ENCODE measurements at regions not wholly inside any gene's neighbourhood (a gene's known extent, or its start where the extent isn't known, plus 50 kb on each side); places are given as distances from the start of the nearest gene placed in this dataset.
"Not testable (repeated sequence)": the region's sequence is repeated elsewhere in the genome, so short reads cannot be mapped to it uniquely, and the experiment has no call there.

DNA sequence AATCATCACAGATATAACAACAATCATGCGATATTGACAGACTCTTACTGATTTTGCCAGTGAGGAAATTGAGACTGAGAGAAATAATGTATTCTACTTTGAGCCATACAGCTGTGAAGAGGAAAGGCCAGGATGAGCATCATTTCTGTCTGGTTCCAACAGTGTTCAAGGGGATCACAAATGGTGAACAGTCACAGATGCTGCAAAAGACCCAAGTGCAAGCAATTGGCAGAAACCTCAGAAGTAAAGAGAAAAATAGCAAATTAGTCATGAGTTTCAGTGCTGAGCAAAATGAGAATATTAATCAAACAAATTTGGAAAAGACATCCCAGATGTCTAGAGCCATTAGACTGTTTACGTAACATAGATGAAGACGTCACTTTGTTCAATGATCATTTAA, 114.1 kb downstream of the RAB38 start:
- DNase-seq (ENCODE audit: low spot score), result no peak

DNA sequence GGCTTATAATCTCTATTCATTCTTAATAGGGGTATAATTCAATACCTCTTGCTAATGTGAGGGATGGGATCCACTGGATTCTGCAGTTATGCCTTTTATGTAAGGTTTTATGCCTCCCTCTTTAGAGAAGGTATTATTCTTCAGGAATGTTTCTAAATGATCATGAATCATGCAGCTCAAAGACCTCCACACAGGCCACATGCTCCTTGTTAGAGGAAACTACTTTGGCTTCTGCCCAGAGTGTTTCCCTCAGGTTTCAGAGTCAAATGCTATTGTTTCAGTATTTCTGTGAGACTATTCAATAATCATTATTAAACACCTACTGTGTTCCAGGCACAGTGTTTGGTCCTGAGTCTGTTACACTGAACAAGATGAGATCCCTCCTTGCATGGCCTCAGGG, 115.9 kb downstream of the RAB38 start:
- DNase-seq (ENCODE audit: low spot score), result no peak

DNA sequence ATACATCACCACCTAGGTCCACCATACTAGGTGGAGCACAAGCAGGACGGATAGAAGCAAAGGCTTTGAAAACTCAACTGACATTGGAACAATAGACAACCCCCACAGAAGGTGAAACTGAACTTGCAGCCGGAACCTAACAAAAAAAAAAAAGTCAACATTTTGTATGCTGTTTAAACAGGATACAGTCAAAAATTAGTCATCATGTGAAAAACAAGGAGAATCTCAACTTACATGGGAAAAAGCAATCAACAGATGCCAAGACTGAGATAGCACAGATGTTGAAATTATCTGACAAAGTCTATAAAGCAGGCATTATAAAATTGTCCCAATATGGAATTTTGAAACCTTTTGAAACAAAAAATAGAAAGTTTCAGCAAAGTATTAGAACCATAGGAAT, 123.8 kb downstream of the RAB38 start:
- DNase-seq (ENCODE audit: low spot score), result no peak

DNA sequence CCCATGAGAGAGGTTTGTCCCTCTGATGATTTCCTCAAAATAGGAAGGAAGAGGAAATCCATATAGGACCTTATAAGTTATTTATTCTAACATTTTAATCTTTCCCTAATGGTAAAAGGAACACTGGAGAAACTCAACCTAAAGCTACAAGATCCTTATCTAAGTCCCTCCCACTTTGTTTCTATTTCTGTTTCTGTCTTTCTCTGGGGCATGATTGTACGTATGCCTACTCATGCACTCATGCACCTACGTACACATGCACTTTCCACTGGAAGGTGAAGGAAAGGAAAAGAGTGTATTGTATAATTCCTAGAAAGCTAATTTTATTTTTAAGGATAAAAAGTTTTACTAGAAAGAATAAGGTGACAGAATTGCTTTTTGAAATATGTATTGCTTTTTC, 125.0 kb downstream of the RAB38 start:
- DNase-seq (ENCODE audit: low spot score), result no peak

DNA sequence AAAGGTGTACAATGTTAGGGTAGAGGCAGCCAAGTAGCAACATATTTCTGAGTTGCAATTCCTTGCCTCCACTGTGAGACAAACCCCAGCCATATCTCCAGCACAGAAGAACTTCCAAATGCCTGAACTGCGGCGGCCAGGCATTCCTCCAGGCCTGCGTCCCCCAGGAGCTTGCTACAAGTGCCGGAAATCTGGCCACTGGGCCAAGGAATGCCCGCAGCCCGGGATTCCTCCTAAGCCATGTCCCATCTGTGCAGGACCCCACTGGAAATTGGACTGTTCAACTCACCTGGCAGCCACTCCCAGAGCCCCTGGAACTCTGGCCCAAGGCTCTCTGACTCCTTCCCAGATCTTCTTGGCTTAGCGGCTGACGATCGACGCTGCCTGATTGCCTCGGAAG, 130.0 kb downstream of the RAB38 start:
- DNase-seq (ENCODE audit: low spot score), result not testable (repeated sequence)

DNA sequence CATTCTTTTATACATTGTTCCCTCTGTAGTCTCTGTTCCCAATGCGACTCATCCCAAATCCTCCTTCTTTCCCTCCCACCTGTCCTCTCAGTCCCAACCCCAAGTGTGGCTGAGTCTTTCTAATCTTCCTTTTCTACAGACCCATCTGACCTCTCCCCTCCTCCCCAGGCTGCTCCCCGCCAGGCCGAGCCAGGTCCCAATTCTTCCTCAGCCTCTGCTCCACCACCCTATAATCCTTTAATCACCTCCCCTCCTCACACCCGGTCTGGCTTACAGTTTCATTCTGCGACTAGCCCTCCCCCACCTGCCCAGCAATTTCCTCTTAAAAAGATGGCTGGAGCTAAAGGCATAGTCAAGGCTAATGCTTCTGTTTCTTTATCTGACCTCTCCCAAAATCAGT, 130.6 kb downstream of the RAB38 start:
- DNase-seq (ENCODE audit: low spot score), result not testable (repeated sequence)

DNA sequence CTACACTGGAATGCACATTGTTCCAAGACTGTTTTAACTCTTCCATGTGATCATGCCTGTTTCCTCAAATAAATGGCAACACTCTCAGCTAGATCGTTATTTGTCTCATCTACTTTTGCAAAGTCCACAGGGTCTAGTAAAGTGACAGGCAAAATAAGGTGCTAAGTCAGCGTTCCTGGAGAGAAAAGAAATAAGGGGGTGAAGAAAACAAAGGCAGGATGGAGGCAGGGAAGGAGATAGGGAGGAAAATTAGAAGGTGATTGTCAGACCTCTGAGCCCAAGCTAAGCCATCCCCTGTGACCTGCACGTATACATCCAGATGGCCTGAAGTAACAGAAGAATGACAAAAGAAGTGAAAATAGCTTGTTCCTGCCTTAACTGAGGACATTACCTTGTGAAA, 132.1 kb downstream of the RAB38 start:
- DNase-seq (ENCODE audit: low spot score), result no peak

DNA sequence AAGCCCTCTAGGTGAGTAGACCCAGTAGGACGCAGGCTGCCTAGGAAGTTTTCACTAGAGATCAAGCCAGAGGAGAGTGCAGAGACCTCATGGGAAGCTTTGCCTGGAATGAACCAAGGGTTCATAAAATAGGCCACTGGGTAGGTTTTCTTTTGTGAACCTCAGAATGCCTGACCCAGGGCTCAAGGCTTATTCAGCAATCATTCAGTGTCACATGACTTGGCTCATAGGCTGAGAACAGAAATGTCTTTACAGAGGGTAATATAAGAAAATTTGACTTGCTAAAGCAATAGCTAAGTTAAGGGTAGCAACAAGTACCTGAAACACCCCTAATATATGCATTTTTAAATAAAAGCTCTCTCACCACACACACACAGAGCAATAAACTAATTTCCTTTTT, 132.6 kb downstream of the RAB38 start:
- no peak for DNase-seq (ENCODE audit: low spot score)

DNA sequence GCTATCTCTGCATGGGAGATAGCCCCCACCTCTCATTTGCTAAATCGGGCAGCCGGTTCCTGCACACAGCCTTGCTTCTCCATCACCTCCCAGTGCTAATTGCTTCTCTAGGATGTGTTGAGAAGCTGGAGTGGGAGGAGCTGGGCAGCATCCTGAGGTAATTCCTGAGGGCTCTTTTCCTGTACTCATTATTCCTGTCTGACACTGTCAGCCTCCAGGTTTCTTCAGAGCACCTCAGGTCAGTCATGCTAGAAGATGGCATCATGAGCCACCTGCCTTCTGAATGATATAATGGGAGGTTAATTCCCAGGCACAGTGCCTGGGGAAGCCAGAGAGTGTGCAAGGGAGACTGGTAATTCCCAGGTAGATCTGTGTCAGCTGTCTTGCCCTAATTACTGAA, 133.0 kb downstream of the RAB38 start:
- DNase-seq (ENCODE audit: low spot score), result no peak

DNA sequence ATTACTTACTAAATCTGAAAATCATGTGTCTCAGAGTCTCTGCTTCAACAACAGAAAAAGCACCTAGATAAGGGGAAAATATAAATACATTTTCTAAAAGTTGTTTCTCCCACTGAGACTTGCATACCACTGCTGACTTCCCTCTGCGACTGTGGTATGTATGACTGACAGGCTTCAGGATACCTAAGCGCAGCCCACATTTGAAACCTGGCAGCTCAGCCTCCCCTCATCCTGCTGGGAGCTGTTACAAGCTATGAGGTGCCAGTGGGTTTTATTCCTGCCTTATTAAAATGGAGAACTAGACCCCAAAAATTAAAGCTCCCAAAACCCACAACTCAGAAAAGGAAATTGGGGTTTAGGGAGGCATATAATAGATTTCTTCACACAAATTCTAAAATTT, 133.6 kb downstream of the RAB38 start:
- DNase-seq (ENCODE audit: low spot score), result no peak

DNA sequence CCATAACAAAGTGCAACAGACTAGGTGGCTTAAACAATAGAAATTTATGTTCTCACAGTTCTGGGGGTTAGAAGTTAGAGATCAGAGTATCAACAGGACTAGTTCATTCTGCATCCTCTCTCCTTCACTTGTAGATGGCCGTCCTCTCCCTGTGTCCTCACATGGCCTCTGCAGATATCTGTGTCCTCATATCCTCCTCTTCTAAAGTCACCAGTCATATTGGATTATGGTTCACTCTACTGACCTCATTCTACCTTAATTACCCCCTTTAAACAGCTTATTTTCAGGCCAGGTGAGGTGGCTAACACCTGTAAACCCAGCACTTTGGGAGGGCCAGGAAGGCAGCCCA, 135.1 kb downstream of the RAB38 start:
- DNase-seq (ENCODE audit: low spot score), result no peak

DNA sequence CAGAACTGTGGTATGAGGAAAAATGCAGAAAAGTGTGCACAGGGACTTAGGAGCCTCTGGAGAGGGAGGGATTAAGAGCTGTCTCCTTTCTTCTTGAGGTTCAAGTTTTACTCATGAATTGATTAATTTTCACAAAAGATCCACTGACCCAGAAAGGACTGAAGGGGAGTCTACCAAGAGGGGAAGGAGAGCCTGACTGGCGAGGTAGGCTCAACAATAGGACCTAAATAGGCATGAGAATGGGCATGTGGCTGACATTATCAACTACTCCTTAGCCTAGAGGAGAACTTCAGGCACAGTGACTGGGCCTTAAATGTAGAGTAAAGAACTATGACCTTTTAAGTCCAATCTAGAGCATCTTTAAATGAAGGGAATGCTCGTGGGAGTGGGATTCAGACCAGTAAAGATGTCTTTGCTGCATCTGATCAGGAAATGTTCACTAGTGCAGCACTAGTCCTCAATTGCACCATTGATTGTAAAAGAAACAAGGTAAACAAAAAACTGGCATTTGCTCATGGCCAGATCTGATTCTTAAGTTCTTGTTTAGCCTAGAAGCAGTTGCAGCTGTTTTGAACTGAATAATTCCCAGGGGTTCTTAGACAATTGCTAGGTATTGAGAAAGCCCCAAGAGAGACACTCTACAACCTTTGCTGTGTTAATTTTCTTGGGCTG, 135.6 kb downstream of the RAB38 start:
- no peak for DNase-seq (ENCODE audit: low spot score)

DNA sequence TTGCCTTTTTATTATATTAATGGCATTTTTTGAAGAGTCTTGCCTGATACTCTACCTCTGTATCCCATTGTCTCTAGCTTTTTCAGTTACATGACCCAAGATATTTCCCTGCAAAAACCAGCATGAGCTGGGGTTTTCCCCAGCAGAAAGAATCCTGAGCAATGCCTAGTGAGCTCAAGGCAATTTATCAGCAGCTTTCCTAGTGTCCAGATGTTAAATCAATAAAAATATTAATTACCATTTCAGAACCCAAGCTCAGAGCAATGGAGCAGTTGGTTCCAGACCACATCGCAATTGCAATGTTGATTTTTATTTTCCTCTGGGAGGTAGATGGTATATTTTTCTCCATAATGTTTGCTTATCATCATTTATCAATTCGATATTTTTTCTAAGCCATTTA, 137.2 kb downstream of the RAB38 start:
- DNase-seq (ENCODE audit: low spot score), result no peak

DNA sequence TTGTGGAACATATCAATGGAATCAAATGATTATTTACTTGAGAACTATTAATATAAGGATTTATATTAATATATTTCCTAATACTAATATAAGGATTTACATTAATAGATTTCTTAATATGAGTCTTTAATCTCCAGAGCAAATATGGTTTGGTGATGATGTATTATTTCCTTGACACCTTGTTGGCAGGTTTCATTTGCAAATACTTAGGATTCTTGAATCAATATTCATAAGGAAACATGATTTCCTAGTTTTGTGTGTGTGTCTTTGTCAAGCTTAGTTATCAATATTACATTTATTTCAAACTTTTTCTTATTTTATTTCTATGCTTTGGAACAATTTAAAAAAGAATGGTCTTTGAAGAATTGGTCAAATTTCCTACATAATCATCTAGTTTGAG, 138.5 kb downstream of the RAB38 start:
- no peak for DNase-seq (ENCODE audit: low spot score)

DNA sequence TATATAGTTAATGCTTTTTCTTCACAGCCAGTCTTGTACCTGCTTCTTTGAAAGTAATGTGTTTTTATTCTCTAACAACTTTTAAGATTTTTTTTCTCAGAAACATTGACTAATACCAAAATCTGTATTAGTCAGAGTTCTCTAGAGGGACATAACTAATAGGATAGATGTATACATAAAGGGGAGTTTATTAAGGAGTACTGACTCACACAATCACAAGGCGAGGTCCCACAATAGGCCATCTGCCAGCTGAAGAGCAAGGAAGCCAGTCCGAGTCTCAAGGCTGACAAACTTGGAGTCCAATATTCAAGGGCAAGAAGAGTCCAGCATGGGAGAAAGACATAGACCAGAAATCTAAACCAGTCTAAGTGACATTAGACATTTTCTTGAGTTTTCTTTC, 140.0 kb downstream of the RAB38 start:
- DNase-seq (ENCODE audit: low spot score), result no peak

DNA sequence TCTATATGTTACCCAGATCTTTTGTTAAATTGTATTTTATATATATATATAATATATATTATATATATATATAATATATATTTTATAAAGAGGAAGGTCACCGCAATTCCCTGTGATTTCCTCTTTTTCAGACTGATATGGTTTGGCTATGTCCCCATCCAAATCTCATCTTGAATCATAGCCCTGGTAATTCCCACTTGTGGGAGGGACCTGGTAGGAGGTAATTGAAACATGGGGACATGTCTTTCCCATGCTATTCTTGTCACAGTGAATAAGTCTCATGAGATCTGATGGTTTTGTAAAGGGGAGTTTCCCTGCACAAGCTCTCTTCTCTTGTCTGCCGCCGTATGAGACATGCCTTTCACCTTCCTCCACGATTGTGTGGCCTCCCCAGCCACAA, 157.6 kb downstream of the RAB38 start:
- no peak for DNase-seq (ENCODE audit: low spot score)

DNA sequence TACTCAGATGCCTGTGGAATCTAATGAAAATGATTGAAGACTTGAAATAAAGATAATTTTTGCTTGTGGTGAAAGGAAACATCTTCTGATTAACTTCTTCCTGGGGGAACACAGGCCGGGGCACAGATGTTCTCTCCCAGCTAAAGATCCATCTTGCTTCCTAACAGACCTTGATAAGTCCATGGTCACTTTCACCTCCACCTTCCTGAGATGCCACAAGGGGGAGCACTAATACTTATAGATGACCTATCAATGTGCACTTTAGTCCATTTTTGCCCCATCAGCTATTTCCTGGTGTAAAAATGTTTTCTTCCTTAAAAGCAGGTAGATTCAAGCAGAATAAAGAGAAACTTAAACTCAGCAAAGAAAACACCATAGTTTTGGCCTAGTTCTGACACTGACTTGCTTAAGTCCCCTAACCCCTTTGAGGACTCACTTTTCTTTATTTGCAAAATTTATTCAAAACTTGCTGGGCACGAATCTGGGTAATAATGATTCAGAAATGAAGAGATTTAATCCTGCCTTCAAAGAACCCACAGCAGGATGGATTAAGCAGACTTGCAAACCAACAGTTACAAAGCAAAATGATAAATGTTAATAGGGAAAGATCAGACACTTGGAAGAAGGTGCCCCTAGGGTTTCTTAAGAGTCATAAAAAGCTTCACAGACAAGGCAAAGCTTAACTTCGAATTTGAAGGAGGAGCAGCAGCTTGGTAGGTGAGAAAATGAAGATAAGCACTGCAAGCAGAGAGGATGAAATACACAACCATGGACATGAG, 158.7 kb downstream of the RAB38 start:
- DNase-seq (ENCODE audit: low spot score), result peak; percentile 41

DNA sequence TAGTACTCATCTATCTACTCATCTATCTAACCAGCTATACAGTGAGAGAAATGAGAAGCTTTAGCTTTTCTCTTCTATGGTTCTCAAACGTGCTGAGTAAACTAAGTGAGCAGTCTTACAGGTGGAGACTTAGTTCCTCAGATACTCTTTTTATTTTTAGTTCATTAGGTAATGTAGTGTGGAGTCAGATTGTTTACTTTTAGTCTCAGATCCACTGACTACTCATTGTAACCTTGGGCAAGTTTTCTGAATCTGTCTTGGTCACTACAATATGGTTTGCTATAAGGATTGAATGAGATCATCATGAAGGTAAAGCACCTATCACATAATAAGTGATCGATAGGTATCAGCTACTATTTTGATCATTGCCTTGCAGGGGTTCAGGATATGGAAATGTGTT, 160.1 kb downstream of the RAB38 start:
- no peak for DNase-seq (ENCODE audit: low spot score)

DNA sequence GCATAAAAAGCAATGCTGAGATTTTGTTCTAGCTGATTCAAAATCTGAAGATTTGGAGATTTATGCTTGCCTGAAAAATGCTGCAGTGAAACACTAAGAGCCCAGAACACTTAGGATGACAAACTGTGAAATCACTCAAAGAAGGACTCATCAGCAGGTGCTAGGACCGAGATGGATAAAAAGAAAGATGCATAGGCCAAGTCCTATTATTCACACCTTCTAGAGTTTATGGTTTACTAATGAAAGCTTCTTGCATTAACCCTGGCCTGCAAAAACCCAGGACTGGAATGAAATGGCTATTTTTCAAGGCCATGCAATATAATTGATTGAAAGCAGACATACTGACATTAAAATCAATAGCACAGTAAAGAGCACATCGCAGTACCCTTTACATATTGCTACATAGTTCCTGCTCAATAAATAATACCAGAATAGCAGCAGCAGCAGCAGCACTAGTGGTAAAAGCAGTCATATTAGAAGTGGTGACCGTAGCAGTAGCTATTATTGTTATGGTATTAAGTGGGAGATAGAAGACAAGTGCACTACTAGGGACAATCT, 161.7 kb downstream of the RAB38 start:
- DNase-seq (ENCODE audit: low spot score), result no peak

DNA sequence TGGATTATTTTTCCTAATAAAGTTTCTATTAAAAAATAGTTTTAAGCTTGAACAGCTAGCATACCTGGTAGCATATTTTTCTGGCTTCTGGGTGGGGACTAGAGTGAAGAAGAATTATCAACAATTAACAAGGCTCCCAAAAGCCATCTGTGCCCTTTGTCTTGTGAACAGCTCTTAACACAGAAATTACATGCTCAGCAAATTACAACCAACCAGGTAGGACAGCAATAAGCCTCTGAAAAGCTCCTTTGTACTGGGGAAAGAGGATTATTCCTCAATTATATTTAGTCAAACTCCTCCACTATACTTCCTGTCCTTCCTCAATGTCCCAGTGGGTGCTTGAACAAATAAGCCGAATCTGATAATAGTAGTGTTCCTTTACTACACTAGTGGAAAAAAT, 162.8 kb downstream of the RAB38 start:
- no peak for DNase-seq (ENCODE audit: low spot score)

DNA sequence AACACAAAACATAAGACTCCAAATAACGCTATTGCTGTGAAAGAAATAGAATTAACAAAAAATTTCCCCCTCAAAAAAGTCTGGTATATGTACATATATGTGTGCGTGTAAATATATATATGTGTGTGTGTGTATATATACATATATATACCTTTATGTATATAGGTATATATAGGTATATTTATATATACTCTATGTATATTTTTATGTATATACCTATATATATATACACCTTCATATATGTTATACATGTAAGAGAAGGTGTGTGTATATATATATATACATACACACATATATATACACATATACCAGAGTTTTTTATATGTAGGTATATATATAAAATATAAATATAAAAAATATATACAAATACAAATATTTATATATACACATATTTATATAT, 199.2 kb downstream of the RAB38 start:
- no peak for DNase-seq (ENCODE audit: low spot score)

DNA sequence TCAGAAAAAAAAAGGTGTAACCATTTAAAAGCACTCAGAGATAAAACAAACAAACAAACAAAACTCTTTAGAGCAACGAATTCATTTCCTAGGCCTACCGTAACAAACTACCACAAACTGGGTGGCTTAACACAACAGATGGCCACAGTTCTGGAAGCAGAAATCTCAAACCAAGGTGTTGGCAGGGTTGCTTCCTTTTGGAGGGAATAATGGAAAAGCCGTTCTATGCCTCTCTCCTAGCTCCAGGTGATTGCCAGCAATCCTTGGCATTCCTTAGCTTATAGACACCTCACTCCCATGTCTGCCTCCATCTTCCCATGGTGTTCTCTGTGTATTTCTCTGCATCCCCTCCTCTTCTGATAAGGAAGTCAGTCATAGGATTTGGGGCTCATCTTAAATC, 200.4 kb downstream of the RAB38 start:
- DNase-seq (ENCODE audit: low spot score), result no peak

DNA sequence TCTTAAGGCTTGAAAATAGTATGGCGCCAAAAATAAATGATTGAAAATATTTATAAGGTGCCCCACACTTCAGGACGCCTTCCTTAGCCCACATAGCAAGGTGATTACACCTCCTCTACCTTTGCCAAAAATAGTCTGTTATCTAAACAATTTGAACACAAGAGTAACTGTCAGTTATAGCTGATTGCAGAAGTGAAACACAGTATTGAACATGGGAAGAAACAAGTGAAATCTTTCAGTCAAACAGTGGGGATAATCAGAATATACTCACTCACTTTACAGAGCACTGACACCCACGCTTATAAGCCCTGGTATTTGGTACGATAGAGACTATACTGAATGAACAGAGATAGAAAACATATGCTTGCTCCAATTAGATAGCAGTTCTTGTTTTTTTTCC, 203.1 kb downstream of the RAB38 start:
- no peak for DNase-seq (ENCODE audit: low spot score)

DNA sequence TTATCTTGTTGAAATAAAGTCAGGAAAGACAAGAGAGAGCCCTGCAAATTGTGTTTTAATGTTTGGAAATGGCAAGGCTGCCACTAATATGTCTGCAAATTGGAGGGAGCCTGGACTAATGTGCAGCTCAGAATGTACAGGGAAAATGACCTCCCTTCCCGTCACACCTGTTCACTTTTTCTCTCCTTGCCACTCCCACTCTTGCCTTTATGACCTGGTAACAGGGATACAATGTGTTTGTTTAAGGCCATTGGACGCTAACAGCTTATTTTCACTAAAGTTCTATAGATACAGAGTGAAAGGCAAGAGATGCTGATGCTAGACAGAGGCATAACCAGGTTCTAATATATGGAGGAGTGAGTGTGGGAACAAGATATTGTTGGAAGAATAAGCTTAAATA, 203.9 kb downstream of the RAB38 start:
- no peak for DNase-seq (ENCODE audit: low spot score)
